Gastroesophageal sphincter (tissue), 3 donors: ENCODE measurements at regions not wholly inside any gene's neighbourhood (a gene's known extent, or its start where the extent isn't known, plus 50 kb on each side); places are given as distances from the start of the nearest gene placed in this dataset.

Experiments
- EP300 ChIP-seq: sonication (generic); formaldehyde crosslinking; IDR thresholded peaks from one replicate; pipeline ENCODE4 v1.6.1; 2017; ENCODE audit warnings: antibody characterized with exemption, mild to moderate bottlenecking
- POLR2AphosphoS5 ChIP-seq: sonication (generic); formaldehyde crosslinking; IDR thresholded peaks from one replicate; pipeline ENCODE4 v1.6.1; 2017; ENCODE audit warnings: antibody characterized with exemption
- TF ChIP-seq, protein P1 (sequence below), 4 experiments: fragments of 200-600 bp in 2 of 4; fragments of 450-650 bp in 2 of 4; sonication (generic) in 1 of 4; IDR thresholded peaks; one replicate each; pipeline ENCODE4 v1.5.1; 2017 to 2019; ENCODE audit warnings: antibody characterized with exemption in 4 of 4, mild to moderate bottlenecking in 2 of 4, moderate library complexity in 2 of 4

DNA sequence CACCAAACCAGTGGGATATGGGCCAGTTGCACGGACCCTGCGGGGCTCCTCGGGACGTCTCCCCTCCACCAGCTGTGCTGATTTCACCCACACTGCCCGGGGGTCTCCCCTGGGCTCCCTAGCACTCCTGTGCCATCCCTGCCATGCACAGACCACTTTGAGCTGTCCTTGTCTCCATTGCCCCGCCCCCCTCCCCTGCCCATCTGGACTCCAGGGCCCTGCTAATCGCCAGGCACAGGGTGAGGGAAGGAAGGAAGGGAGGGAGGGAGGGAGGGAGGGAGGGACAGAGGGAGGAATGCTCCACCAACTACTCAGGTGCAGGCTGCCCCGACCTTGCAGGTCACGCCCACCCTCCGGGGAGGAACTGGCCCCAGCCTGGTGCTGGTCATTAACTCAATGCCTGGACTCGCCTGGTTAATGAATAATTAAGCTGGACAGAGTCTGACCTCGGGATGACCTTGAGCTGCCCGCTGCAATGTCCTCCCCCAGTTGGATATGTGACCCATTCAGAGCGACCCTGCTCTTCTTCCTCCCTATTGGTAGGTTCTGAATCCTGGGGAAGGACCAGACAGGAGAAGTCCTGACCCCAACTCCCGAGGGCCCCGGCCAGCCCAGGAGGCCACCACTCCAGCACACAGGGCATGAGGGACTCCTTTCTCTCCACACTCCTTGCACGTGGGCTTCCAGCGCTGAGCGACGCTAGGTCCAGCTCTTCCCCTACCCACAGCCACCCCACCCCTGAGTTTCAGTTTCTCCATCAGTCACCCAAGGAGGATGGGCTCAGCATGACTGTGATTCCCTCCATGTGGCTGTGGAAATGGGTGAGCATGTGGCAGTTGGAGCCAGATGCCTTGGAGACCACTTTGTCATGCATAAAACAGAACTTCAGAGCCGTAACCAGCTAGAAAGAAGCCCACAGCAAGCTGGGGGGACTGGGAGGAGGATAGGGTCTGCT lies 62.1 kb downstream of the C9orf50 start:
- TF ChIP-seq, protein P1, sequence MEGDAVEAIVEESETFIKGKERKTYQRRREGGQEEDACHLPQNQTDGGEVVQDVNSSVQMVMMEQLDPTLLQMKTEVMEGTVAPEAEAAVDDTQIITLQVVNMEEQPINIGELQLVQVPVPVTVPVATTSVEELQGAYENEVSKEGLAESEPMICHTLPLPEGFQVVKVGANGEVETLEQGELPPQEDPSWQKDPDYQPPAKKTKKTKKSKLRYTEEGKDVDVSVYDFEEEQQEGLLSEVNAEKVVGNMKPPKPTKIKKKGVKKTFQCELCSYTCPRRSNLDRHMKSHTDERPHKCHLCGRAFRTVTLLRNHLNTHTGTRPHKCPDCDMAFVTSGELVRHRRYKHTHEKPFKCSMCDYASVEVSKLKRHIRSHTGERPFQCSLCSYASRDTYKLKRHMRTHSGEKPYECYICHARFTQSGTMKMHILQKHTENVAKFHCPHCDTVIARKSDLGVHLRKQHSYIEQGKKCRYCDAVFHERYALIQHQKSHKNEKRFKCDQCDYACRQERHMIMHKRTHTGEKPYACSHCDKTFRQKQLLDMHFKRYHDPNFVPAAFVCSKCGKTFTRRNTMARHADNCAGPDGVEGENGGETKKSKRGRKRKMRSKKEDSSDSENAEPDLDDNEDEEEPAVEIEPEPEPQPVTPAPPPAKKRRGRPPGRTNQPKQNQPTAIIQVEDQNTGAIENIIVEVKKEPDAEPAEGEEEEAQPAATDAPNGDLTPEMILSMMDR (IDR thresholded peaks at IDR 0.05) = no peak
- TF ChIP-seq POLR2AphosphoS5 (no peak), EP300 (no peak)
